ENCODE measurements at regions not wholly inside any gene's neighbourhood (a gene's known extent, or its start where the extent isn't known, plus 50 kb on each side); places are given as distances from the start of the nearest gene placed in this dataset.

DNA sequence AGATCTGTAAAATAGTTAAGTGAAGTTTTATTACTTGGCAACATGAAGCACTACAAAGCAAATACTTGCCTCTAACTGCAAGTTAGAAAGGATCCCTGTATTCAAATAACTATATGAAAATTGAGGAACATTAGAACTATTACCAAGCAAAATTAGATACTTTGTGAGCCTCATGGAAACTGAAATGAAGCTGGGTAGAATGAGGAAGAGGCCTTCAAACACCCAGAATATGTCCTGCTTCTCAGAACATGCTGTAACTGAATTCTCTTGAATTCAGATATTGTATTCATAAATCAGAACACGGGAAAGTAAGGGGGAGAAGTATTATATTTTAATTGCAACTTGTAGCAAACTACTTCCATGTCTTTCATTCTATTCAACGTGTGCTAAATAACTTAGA lies 947.9 kb downstream of the PCDH17 start:
- Histone ChIP-seq H3K27me3 (no peaks in the 10 kb centered on the region), H3K9me3 (no peaks in the 10 kb centered on the region), H3K4me3 (no peak overlapping the region), H3K36me3 (no peaks in the 10 kb centered on the region), H3K27ac (no peak overlapping the region), H3K4me1 (no peaks in the 10 kb centered on the region)
- DNase-seq (no peak), ATAC-seq (no peak)
- TF ChIP-seq, protein P1, sequence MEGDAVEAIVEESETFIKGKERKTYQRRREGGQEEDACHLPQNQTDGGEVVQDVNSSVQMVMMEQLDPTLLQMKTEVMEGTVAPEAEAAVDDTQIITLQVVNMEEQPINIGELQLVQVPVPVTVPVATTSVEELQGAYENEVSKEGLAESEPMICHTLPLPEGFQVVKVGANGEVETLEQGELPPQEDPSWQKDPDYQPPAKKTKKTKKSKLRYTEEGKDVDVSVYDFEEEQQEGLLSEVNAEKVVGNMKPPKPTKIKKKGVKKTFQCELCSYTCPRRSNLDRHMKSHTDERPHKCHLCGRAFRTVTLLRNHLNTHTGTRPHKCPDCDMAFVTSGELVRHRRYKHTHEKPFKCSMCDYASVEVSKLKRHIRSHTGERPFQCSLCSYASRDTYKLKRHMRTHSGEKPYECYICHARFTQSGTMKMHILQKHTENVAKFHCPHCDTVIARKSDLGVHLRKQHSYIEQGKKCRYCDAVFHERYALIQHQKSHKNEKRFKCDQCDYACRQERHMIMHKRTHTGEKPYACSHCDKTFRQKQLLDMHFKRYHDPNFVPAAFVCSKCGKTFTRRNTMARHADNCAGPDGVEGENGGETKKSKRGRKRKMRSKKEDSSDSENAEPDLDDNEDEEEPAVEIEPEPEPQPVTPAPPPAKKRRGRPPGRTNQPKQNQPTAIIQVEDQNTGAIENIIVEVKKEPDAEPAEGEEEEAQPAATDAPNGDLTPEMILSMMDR (IDR thresholded peaks at IDR 0.05): no peak
- intact Hi-C loops (cut with DNase I): no loop called here

DNA sequence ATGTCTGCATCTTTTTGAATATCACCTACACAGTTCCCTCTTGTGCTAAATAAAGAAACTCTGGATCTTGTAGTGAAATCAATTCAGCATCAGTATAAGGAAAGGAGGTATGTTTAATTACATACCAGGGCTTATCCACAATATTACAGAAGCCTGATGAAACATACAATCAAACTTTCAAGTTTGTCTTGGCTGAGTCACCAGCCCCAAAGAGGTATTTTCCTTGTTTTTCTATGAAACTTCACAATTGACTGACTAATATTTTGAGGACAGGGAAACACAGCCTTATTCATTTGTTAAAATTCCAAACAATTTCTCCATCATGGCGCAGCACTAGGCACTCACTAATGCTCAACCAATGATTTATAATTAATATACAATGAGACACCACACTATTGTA lies 952.4 kb downstream of the PCDH17 start:
- no peak overlapping the region for H3K27ac ChIP-seq
- H3K9me3 ChIP-seq: no peaks in the 10 kb centered on the region
- no peaks in the 10 kb centered on the region for H3K4me1 ChIP-seq
- ATAC-seq (no peak), DNase-seq (no peak)
- no peak overlapping the region for H3K4me3 ChIP-seq
- intact Hi-C loops (cut with DNase I): no loop called here
- no peaks in the 10 kb centered on the region for H3K27me3 ChIP-seq
- no peaks in the 10 kb centered on the region for H3K36me3 ChIP-seq
- TF ChIP-seq, protein P1 (IDR thresholded peaks at IDR 0.05): no peak

DNA sequence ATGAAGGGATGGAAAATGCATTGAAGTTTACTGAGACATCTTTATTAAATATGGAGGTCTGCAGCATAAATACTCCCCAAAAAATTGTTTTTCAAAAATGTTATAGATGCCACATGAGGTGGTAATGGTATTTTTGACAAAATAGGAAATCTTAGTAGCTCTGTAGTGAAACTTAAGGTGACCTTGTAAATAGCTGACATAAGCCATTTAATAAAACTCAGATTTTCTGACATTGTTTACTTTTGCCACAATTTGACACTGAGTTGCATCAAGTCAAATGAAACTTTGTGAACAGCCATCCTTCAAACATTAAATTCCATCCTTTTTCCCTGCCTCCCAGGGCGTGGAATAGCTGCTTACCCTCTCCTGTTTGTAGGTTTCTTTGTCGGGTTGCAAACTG lies 953.1 kb downstream of the PCDH17 start:
- DNase-seq: no peak
- Histone ChIP-seq H3K36me3 (no peaks in the 10 kb centered on the region), H3K4me3 (no peak overlapping the region), H3K4me1 (no peaks in the 10 kb centered on the region), H3K9me3 (no peaks in the 10 kb centered on the region), H3K27me3 (no peaks in the 10 kb centered on the region), H3K27ac (no peak overlapping the region)
- intact Hi-C loops (cut with DNase I): no loop called here
- ATAC-seq: no peak
- TF ChIP-seq, protein P1 (IDR thresholded peaks at IDR 0.05): no peak

DNA sequence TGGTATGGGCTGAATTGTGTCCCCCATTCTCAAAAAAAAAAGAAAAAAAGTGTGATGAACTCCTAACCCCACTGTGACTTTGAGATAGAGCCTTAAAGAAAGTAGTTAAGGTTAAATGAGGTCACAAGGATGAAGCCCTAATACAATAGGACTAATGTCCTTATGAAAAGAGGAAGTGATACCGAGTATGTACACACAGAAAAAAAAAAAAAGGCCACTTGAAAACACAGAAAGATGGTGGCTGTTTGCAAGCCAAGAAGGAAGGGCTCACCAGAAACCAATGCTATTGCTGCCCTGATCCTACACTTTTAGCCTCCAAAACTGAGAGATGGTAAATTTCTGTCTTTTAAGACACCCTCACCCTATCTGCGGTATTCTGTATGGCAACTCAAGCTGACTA lies 955.6 kb downstream of the PCDH17 start:
- Histone ChIP-seq H3K36me3 (no peaks in the 10 kb centered on the region), H3K27me3 (no peaks in the 10 kb centered on the region), H3K27ac (no peak overlapping the region), H3K4me3 (no peak overlapping the region), H3K4me1 (no peaks in the 10 kb centered on the region), H3K9me3 (no peaks in the 10 kb centered on the region)
- ATAC-seq (peak; percentile 57), DNase-seq (no peak)
- intact Hi-C loops (cut with DNase I): no loop called here
- TF ChIP-seq, protein P1 (IDR thresholded peaks at IDR 0.05): no peak

DNA sequence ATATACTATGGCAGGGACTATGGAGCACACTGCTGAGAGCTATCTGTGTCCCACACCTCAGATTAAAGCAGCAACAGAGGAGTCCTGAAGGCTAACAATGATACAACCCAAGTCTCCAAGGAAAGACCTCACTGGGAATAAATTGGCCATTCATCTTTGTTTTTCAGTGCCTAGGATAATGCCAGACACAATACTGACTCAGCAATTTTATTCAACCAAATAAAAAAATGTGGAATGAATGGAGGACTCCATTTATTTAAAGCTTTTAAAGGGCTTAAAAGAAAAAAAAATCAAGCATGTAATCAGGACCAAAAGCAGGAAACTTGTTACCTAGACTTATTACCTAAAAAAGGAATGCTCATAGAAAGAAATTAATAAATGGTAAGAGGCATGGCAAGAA lies 960.5 kb downstream of the PCDH17 start:
- no peaks in the 10 kb centered on the region for H3K9me3 ChIP-seq
- H3K4me1 ChIP-seq: no peaks in the 10 kb centered on the region
- H3K36me3 ChIP-seq: no peaks in the 10 kb centered on the region
- no peaks in the 10 kb centered on the region for H3K27me3 ChIP-seq
- H3K4me3 ChIP-seq: no peak overlapping the region
- intact Hi-C loops (cut with DNase I): no loop called here
- ATAC-seq (no peak), DNase-seq (no peak)
- TF ChIP-seq, protein P1 (IDR thresholded peaks at IDR 0.05): no peak
- H3K27ac ChIP-seq: no peak overlapping the region

DNA sequence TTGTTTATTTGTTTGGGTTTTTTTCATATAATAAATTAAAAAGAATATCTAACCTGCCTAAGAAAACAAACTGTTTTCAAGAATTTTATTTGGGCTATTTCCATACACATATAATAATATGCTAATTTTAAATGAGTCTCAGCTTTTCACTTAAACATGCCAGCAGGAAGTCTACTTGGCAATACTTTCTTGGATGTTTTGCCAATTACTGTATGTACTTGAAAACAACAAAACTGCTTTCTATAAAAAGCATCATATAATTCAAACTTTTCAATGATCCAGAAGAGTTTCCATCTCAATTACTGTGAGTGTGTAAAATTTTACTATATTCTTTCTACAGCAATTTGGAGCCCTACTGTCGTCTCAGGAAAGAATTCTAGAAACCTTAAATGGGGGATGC lies 961.2 kb downstream of the PCDH17 start:
- Histone ChIP-seq H3K27ac (no peak overlapping the region), H3K4me1 (no peaks in the 10 kb centered on the region), H3K36me3 (no peaks in the 10 kb centered on the region), H3K27me3 (no peaks in the 10 kb centered on the region), H3K9me3 (no peaks in the 10 kb centered on the region), H3K4me3 (no peak overlapping the region)
- ATAC-seq: no peak
- DNase-seq: no peak
- TF ChIP-seq, protein P1 (IDR thresholded peaks at IDR 0.05): no peak
- intact Hi-C loops (cut with DNase I): no loop called here

All from upper lobe of right lung (tissue), 1 donor.